ENCODE measurements at regions not wholly inside any gene's neighbourhood (a gene's known extent, or its start where the extent isn't known, plus 50 kb on each side); places are given as distances from the start of the nearest gene placed in this dataset.

DNA sequence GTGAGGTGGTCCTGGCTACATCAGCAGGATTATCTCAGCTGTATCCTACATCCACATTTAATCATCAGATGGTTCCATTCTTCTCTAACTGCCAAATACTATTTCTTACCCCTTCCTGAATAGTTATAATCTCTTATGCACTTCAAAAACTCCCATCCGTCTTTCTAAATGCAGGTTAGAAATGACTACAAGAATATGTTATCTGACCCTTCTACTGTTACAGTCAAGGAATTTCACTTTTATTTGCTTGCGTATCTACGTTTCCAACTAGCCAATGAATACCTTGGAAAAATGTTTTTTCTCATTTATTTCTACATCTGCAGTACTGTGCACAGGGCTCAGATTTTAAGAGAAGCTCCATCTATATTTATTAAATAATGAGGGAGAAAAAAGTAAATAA lies 709.9 kb downstream of the KCNT2 start:
- TF ChIP-seq, protein P1, sequence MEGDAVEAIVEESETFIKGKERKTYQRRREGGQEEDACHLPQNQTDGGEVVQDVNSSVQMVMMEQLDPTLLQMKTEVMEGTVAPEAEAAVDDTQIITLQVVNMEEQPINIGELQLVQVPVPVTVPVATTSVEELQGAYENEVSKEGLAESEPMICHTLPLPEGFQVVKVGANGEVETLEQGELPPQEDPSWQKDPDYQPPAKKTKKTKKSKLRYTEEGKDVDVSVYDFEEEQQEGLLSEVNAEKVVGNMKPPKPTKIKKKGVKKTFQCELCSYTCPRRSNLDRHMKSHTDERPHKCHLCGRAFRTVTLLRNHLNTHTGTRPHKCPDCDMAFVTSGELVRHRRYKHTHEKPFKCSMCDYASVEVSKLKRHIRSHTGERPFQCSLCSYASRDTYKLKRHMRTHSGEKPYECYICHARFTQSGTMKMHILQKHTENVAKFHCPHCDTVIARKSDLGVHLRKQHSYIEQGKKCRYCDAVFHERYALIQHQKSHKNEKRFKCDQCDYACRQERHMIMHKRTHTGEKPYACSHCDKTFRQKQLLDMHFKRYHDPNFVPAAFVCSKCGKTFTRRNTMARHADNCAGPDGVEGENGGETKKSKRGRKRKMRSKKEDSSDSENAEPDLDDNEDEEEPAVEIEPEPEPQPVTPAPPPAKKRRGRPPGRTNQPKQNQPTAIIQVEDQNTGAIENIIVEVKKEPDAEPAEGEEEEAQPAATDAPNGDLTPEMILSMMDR (IDR thresholded peaks at IDR 0.05): no peak
- TF ChIP-seq POLR2A (IDR thresholded peaks at IDR 0.05): no peak
